CD4-positive, alpha-beta T cell treated with Interleukin-4 for 4 hours (primary cell): ENCODE measurements at regions not wholly inside any gene's neighbourhood (a gene's known extent, or its start where the extent isn't known, plus 50 kb on each side); places are given as distances from the start of the nearest gene placed in this dataset.

ENCODE experiments used
- DNase-seq: peaks from one replicate; pipeline ENCODE4 v3.0.0-alpha.2; 2020

- no peak for DNase-seq
Measured at GRCh38 chr13:106836186-106836802, 268.4 kb upstream of the ARGLU1 start.

GRCh38 chr13:106835477-106835876 is 267.5 kb upstream of the ARGLU1 start:
- DNase-seq, result no peak

- no peak for DNase-seq
Measured at GRCh38 chr13:106821979-106822378, 254.0 kb upstream of the ARGLU1 start.

- DNase-seq, result no peak
Measured at GRCh38 chr13:106819413-106820180, 251.7 kb upstream of the ARGLU1 start.

GRCh38 chr13:106818971-106819370 is 251.0 kb upstream of the ARGLU1 start:
- no peak for DNase-seq

- DNase-seq, result no peak
Measured at GRCh38 chr13:106815545-106815944, 247.6 kb upstream of the ARGLU1 start.

- DNase-seq, result no peak
Measured at GRCh38 chr13:106814463-106814862, 246.5 kb upstream of the ARGLU1 start.

- DNase-seq, result no peak
Measured at GRCh38 chr13:106810069-106810468, 242.1 kb upstream of the ARGLU1 start.

- no peak for DNase-seq
Measured at GRCh38 chr13:106804991-106805390, 237.1 kb upstream of the ARGLU1 start.

GRCh38 chr13:106802917-106803316 is 235.0 kb upstream of the ARGLU1 start:
- no peak for DNase-seq

- DNase-seq, result no peak
Measured at GRCh38 chr13:106799781-106800335, 231.9 kb upstream of the ARGLU1 start.

- DNase-seq, result no peak
Measured at GRCh38 chr13:106797081-106797640, 229.2 kb upstream of the ARGLU1 start.

GRCh38 chr13:106796280-106797047 is 228.5 kb upstream of the ARGLU1 start:
- DNase-seq, result no peak

- DNase-seq, result no peak
Measured at GRCh38 chr13:106795847-106796246, 227.9 kb upstream of the ARGLU1 start.

- DNase-seq, result no peak
Measured at GRCh38 chr13:106794117-106794516, 226.2 kb upstream of the ARGLU1 start.

- no peak for DNase-seq
Measured at GRCh38 chr13:106789911-106790310, 222.0 kb upstream of the ARGLU1 start.

GRCh38 chr13:106786006-106786563 is 218.1 kb upstream of the ARGLU1 start:
- no peak for DNase-seq

GRCh38 chr13:106774621-106775020 is 206.7 kb upstream of the ARGLU1 start:
- no peak for DNase-seq

- DNase-seq, result no peak
Measured at GRCh38 chr13:106772006-106772601, 204.2 kb upstream of the ARGLU1 start.

- DNase-seq, result no peak
Measured at GRCh38 chr13:106768991-106769390, 201.1 kb upstream of the ARGLU1 start.

- DNase-seq, result no peak
Measured at GRCh38 chr13:106762708-106763107, 194.8 kb upstream of the ARGLU1 start.

GRCh38 chr13:106756446-106756845 is 188.5 kb upstream of the ARGLU1 start:
- no peak for DNase-seq
